SKM-1 treated with dmso at 0.1 percent for 144 hours (cell line): ENCODE measurements at regions not wholly inside any gene's neighbourhood (a gene's known extent, or its start where the extent isn't known, plus 50 kb on each side); places are given as distances from the start of the nearest gene placed in this dataset.
"Not testable (repeated sequence)": the region's sequence is repeated elsewhere in the genome, so short reads cannot be mapped to it uniquely, and the experiment has no call there.

Experiments used
- DNase-seq: peaks from one replicate; lab custom pipeline; 2025; ENCODE audit not compliant: unreplicated experiment; lab: John Stamatoyannopoulos, UW

DNA sequence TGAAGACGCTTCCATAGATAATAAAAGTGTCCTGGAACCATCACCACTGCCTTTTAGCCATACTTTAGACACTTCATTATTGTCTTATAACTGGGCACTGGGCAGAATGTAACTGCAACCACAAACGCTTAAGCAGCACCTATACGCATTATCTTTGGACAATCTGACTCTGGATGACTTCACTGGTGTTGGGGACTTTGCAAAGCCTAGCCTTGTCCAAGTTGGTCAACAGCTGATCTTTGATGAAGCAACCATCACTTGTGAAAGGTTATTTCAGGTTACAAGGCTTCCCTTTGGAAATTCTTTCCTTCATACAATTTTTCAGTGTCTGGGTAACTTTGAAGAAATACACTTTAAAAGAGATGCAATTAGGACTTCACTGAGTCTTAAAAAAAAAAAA is 77.8 kb upstream of the ZNF462 start:
- no peak for DNase-seq

DNA sequence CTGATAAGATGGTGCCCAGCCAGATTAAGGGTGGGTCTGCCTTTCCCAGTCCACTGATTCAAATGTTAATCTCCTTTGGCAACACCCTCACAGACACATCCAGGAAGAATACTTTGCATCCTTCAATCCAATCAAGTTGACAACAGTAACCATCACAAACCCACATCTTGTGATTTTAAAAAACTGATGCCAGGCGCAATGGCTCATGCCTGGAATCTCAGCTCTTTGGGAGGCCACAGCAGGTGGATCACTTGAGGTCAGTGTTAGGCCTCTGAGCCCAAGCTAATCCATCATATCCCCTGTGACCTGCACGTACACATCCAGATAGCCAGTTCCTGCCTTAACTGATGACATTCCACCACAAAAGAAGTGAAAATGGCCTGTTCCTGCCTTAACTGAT is 74.9 kb upstream of the ZNF462 start:
- DNase-seq = not testable (repeated sequence)

DNA sequence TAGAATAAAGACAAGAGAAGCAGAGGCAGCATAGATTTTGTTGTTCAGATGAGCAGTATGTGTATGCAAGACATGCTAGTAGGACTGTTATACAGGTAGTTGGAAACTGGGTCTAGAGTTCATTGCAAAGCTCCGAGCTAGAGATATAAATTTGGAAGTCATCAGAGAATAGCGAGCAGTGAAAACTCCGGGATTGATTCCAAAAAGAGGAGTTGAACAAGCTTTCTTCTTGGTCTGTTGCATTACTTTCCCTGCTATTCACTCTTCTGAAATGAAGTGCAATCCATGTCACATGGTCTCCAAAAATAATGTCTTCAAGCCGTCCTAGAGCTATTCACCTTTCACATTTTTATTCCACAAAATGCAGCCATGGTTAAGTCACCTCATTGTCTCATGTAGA is 67.9 kb upstream of the ZNF462 start:
- DNase-seq = no peak

DNA sequence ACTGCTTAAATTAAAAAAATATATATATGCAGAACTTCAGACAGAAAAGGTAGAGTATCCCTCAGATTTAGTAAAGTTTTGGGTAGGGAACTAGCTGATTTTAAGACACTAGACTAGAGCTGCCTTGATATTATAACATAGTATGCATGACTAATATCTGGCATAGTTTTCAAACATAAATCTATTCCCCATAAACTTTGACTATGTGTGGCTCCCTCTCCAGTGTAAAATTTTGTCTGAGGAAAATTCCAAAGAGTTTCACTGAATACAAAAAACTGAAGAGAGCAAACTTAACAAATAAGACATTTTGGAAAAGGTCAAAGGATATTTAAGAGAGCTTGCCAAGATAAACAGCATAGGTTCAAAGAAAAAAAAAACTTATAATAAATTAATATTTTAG is 66.2 kb upstream of the ZNF462 start:
- DNase-seq = no peak

DNA sequence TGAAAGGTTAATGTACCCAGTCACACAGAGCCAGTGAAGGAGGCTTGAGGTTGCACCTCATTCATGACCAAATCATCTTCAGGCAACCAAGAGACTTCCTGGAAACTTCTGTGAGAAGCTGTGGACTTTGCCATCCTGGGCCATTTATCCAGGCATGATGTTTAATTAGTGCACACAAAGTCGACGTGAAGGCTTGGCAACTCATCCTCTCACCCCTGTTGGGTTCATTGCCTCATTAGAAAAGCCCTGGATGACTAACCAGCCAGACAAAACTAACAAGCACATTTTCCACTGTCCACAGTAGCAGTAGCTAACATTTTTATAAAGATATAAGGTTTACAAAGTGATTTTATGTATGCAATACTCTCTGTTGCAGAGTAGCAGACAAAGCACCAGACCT is 65.7 kb upstream of the ZNF462 start:
- no peak for DNase-seq

DNA sequence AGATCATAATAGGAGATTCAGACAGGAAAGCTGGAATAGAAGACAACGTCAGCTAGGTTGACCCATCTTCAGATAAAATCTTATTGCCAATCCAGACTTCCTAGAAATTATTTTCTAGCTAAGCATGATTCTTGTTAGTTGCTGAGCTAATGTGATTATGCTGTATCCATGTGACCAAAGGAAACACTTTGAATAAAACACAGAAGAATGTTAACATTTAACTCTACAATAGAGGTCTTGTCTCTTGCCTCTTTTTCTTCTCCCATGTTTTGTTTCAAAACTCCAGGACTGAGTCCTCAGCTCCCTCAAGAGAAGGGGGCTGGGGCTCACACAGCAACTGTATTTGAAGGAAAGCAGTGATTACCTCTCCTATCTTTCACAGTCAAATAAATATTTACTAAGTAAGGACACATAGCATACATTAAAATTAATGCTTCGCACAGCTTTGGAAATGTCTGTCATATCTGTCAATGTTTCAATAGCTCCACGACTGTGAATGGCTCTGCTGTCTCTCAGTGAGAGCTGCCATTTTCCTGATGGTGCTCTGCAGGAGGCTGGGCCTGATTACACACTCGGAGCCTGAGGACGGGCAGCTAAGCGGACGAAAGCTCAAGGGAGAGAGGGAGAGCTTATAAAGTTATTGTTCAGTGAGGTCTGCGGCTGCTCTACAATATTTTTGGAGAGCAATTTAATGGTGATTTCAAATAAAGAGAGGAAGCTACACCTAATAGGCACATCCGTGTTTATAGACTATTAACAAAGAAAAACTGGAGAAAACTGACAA is 64.8 kb upstream of the ZNF462 start:
- DNase-seq = no peak

DNA sequence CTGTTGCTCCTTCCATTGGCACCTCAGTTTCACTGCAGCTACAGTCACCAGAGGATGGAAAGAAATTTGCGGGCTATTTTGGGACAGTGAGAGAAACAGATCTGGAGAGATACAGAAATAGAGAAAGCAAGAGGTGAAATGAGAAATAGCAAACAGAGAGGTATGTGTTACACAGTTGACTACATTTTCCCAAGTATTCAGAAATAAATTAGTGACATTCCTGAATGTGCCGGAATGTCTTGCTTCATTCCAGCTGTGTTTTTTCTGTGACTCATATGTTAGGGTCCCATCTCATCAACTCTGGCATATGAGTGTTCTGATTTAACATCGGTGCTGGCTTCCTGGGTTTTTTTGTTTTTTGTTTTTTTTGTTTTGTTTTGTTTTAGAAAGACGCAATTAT is 63.8 kb upstream of the ZNF462 start:
- no peak for DNase-seq

DNA sequence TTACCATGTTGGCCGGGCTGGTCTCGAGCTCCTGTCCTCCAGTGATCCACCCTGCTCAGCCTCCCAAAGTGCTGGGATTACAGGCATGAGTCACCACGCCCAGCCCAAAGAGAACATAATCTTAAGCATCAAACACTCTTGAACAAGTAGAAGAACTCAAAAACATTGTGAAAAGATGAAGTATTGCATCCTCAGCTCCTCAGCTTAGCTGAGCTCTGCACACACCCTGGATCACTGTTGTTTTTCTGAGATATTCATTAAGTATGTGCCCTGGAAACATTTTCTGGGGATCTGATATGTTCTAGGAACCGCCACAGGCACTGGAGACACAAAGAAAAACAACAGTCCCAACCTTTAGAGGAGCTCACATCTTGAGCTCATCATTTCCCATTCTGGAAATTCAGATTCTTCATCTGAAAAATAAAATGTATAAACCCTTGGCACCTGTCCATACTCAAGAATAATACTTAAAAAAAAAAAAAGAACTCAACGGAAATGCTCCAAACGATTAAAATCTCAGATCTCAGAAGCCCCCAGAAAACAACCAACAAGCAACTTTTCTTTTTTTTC is 62.2 kb upstream of the ZNF462 start:
- DNase-seq = no peak

DNA sequence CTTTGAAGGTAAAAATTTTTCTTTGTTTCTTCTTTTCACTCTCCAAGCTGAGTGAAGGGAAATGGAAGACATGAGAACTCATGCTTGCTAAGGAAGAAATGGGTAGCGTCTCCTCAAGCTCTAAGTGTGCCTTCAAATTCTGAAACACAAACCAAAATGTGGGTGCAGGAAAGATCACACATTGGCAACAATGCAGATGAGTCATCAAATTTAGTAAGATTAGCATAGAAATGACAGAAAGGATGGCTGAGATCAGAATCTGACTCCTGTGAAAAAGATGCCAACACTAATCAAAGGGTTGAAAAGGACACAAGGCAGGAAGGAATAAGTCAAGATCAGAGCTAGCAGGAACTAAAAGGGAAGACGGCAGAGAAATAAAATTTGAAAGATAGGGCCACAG is 61.1 kb upstream of the ZNF462 start:
- DNase-seq = no peak
